ENCODE measurements at regions not wholly inside any gene's neighbourhood (a gene's known extent, or its start where the extent isn't known, plus 50 kb on each side); places are given as distances from the start of the nearest gene placed in this dataset.
A peak's percentile ranks its signal among the peaks of the same experiment; 100 is the strongest.

DNA sequence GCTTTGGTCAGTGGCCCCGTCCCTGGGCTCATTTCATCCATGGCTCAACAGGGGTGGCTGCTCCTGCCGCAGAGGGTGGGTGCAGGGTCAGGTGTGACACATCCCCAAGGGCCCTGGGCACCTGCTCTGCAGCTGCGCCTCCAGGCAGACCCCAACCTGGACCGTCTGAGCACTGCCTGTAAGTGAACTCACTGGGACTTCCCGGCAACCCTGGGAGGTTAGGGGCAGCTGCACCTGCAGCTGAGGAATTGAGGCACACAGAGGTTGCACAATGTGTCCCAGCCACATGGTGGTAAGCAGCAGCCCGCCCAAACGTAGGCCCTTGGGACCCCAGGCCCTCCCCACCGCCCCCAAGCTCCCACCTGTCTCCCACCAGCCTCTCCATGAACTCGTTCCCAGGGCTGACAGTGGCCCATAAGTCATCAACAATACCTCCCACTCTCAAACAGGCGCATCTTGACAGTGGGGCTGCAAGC is 55.1 kb downstream of the PLXNA1 start:
- H3K4me2 ChIP-seq (ENCODE audit: low read depth, low read length, poor library complexity, severe bottlenecking) = no peak overlapping the region

DNA sequence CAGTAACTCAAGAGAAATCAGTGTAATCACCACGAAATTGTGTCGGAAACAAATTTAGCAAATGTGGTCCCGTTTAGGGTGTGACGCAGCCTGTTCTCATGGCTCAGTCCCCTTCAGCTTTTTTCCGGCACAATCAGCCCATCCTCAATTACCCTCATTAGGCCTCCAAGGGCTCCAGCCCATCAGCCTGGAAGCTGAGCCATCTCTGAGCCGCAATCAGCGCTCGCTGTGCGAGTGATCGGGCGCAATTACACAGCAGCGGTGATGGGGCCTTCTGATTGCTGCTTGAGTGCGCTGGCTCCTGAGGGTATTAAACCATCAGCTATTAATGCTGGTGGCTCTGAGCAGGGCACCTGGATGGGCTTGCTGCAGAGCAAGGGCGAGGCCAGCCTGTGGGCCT is 55.6 kb downstream of the PLXNA1 start:
- no peaks in the 10 kb centered on the region for H3K9me3 ChIP-seq (ENCODE audit: low read length)
- no peaks in the 10 kb centered on the region for H3K36me3 ChIP-seq (ENCODE audit: insufficient read depth, low read length)
- no peak overlapping the region for H2AFZ ChIP-seq (ENCODE audit: low read length)
- DNase-seq = no peak
- no peaks in the 10 kb centered on the region for H3K9me2 ChIP-seq (replicated peaks; ENCODE audit: insufficient read depth, low read length)
- no peak overlapping the region for H3K4me2 ChIP-seq (ENCODE audit: low read depth, low read length, poor library complexity, severe bottlenecking)
- H4K20me1 ChIP-seq (ENCODE audit: insufficient read depth, low read depth, low read length) = no peaks in the 10 kb centered on the region
- H3K4me1 ChIP-seq (ENCODE audit: low read length) = peaks cover 11% of the 10 kb centered on the region
- H3K27ac ChIP-seq (ENCODE audit: low read length) = no peak overlapping the region
- no peaks in the 10 kb centered on the region for H3K27me3 ChIP-seq (ENCODE audit: low read length)
- H3K79me2 ChIP-seq (ENCODE audit: low read length) = no peaks in the 10 kb centered on the region
- no peak overlapping the region for H3K9ac ChIP-seq (ENCODE audit: low read length)
- no peak overlapping the region for H3K4me3 ChIP-seq (ENCODE audit: low read length)

More for the DNA sequence above, 55.1 kb downstream of the PLXNA1 start:
- no peak overlapping the region for H3K27ac ChIP-seq (ENCODE audit: low read length)
- no peaks in the 10 kb centered on the region for H3K9me3 ChIP-seq (ENCODE audit: low read length)
- no peaks in the 10 kb centered on the region for H4K20me1 ChIP-seq (ENCODE audit: insufficient read depth, low read depth, low read length)
- no peak overlapping the region for H2AFZ ChIP-seq (ENCODE audit: low read length)
- H3K9me2 ChIP-seq (replicated peaks; ENCODE audit: insufficient read depth, low read length) = no peaks in the 10 kb centered on the region
- no peak overlapping the region for H3K9ac ChIP-seq (ENCODE audit: low read length)
- peaks cover 16% of the 10 kb centered on the region for H3K4me1 ChIP-seq (ENCODE audit: low read length)
- H3K79me2 ChIP-seq (ENCODE audit: low read length) = no peaks in the 10 kb centered on the region
- H3K4me3 ChIP-seq (ENCODE audit: low read length) = no peak overlapping the region
- DNase-seq = no peak
- H3K27me3 ChIP-seq (ENCODE audit: low read length) = no peaks in the 10 kb centered on the region
- H3K36me3 ChIP-seq (ENCODE audit: insufficient read depth, low read length) = no peaks in the 10 kb centered on the region

DNA sequence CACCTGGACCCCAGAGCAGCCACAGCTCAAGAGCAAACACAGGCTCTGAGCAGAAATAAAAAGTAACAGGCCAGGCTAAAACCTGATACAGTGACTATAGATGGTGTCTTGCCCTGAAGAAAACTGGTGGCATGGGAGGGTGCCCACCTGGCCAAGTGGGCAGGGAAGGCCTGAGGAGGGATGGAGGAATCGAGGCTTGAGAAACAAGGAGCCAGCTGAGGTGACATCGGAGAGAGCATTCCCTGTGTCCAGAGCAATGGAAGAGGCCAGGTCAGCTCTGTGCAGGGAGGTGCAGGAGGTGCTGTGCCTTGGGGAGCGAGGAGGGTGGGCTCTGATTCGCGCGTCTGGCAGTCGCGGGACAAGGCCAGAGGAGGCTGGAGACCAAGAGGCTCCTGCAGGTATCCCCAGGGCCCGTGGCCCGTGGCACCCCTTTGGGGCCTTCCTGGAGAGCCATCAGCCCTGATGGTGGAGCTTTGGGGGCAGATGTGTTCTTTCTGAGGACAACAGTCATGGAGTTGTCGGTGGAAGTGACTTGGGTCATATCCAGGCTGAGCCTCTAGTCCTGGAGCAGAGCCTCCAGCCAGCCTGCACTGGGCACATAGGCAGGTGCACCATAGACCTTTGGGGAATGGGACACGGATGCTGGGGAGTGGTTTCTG is 56.1 kb downstream of the PLXNA1 start:
- H3K4me1 ChIP-seq (ENCODE audit: low read length) = peaks cover 8% of the 10 kb centered on the region
- no peaks in the 10 kb centered on the region for H3K27me3 ChIP-seq (ENCODE audit: low read length)
- no peaks in the 10 kb centered on the region for H3K9me3 ChIP-seq (ENCODE audit: low read length)
- no peaks in the 10 kb centered on the region for H4K20me1 ChIP-seq (ENCODE audit: insufficient read depth, low read depth, low read length)
- no peak overlapping the region for H3K9ac ChIP-seq (ENCODE audit: low read length)
- no peak for DNase-seq
- H3K4me3 ChIP-seq (ENCODE audit: low read length) = no peak overlapping the region
- no peaks in the 10 kb centered on the region for H3K79me2 ChIP-seq (ENCODE audit: low read length)
- H2AFZ ChIP-seq (ENCODE audit: low read length) = no peak overlapping the region
- no peaks in the 10 kb centered on the region for H3K9me2 ChIP-seq (replicated peaks; ENCODE audit: insufficient read depth, low read length)
- no peaks in the 10 kb centered on the region for H3K36me3 ChIP-seq (ENCODE audit: insufficient read depth, low read length)
- no peak overlapping the region for H3K27ac ChIP-seq (ENCODE audit: low read length)
- H3K4me2 ChIP-seq (ENCODE audit: low read depth, low read length, poor library complexity, severe bottlenecking) = no peak overlapping the region

DNA sequence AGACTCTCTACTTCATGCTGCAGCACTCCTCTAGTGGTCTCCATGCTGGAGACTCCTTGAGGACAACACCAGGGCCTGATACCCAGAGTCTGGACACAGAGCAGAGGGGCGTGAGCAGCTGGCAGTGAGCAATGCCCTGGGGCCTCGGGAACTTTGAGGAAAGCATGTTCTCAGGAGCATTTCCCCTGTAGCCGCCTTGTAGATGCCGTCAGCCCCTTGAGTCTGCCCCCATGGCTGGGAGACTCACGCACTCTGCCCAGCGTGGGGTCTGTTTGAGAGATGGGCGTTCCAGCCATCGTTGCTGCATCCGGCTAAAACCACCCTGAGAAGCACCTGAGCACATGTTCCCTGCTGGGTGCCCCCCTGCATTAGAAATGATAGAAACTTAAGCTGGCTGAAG is 56.8 kb downstream of the PLXNA1 start:
- Histone ChIP-seq H3K9me3 (ENCODE audit: low read length) (no peaks in the 10 kb centered on the region), H3K27me3 (ENCODE audit: low read length) (no peaks in the 10 kb centered on the region), H3K4me3 (ENCODE audit: low read length) (no peak overlapping the region), H3K4me2 (ENCODE audit: low read depth, low read length, poor library complexity, severe bottlenecking) (no peak overlapping the region), H3K79me2 (ENCODE audit: low read length) (no peaks in the 10 kb centered on the region), H3K9me2 (replicated peaks; ENCODE audit: insufficient read depth, low read length) (no peaks in the 10 kb centered on the region), H3K27ac (ENCODE audit: low read length) (no peak overlapping the region), H2AFZ (ENCODE audit: low read length) (no peak overlapping the region), H3K36me3 (ENCODE audit: insufficient read depth, low read length) (no peaks in the 10 kb centered on the region), H3K4me1 (ENCODE audit: low read length) (peaks cover 8% of the 10 kb centered on the region), H3K9ac (ENCODE audit: low read length) (no peak overlapping the region), H4K20me1 (ENCODE audit: insufficient read depth, low read depth, low read length) (no peaks in the 10 kb centered on the region)
- no peak for DNase-seq

DNA sequence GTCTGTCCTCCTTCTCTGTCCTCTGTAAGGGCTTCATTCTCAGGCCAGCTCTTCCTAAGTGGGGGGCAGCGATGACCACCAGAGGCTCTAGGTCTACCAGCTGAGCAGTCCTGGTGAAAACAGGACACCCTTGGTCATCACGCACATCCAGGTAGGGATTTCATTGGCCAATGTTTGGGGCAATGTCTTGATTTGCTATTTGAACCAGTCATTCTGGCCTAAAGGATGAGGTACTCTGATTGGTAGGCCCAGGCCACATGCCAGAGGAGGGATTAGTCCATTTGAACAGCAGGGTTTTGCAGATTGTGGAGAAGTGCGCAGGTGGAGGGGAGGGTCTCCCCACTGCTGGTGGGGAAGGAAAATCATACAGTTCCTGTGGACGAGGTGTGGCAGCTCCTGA is 57.3 kb downstream of the PLXNA1 start:
- H3K36me3 ChIP-seq (ENCODE audit: insufficient read depth, low read length) = no peaks in the 10 kb centered on the region
- DNase-seq = no peak
- no peak overlapping the region for H3K9ac ChIP-seq (ENCODE audit: low read length)
- peak overlapping the region; percentile 9 for H3K4me2 ChIP-seq (ENCODE audit: low read depth, low read length, poor library complexity, severe bottlenecking)
- no peaks in the 10 kb centered on the region for H3K27me3 ChIP-seq (ENCODE audit: low read length)
- H3K27ac ChIP-seq (ENCODE audit: low read length) = no peak overlapping the region
- peaks cover 8% of the 10 kb centered on the region for H3K4me1 ChIP-seq (ENCODE audit: low read length)
- no peak overlapping the region for H2AFZ ChIP-seq (ENCODE audit: low read length)
- H3K79me2 ChIP-seq (ENCODE audit: low read length) = no peaks in the 10 kb centered on the region
- H3K9me2 ChIP-seq (replicated peaks; ENCODE audit: insufficient read depth, low read length) = no peaks in the 10 kb centered on the region
- no peaks in the 10 kb centered on the region for H4K20me1 ChIP-seq (ENCODE audit: insufficient read depth, low read depth, low read length)
- no peak overlapping the region for H3K4me3 ChIP-seq (ENCODE audit: low read length)
- H3K9me3 ChIP-seq (ENCODE audit: low read length) = no peaks in the 10 kb centered on the region

DNA sequence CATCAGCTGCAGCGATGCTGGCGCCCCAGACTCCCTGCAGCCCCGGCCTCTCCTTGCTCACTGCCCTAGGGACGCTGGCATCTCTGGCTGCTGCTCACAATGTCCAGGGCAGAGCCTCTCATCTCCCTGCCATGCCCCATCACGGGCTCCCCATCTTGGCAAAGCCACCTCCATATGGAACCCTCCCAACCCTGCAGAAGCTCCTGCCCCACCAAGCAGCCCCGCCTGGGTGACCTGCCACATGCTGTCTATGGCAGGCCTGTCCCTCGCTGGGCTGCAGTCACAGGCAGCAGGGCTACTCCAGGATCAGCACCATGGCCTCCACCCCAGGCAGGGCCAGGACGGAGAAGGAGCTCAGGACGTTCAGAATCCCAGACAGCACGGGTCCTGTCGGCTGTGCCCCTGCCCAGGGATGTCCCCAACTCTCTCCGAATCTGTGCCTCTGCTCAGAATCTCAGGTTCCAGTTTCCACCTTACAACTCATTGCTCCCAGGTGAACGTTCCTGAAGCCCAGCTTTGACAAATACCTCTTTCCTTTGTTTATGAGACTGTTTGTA is 58.4 kb downstream of the PLXNA1 start:
- no peak for DNase-seq
- no peaks in the 10 kb centered on the region for H3K9me2 ChIP-seq (replicated peaks; ENCODE audit: insufficient read depth, low read length)

DNA sequence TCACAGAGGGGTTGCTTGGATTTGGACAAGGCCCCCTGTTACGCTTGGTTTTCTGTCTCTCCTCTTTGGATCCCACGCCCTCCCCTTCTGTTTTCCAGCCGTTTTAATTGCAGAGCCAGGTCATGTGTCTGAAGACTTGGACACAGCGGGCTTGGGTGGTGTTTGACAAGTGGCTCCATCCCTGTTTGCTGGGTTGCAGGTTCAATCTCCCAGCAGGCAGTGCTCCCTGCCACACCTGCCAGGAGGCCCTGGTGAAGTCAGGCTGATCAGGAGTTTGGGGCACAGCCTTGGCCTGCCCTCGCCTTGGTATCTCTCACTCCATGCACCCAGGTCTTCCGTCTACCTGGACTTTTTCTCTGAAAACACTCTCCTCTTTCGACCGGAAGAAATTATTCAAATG is 59.0 kb downstream of the PLXNA1 start:
- Histone ChIP-seq H3K4me2 (ENCODE audit: low read depth, low read length, poor library complexity, severe bottlenecking) (no peak overlapping the region), H2AFZ (ENCODE audit: low read length) (no peak overlapping the region), H3K27ac (ENCODE audit: low read length) (no peak overlapping the region), H3K9ac (ENCODE audit: low read length) (no peak overlapping the region), H3K4me1 (ENCODE audit: low read length) (peaks cover 8% of the 10 kb centered on the region), H3K79me2 (ENCODE audit: low read length) (no peaks in the 10 kb centered on the region), H3K36me3 (ENCODE audit: insufficient read depth, low read length) (no peaks in the 10 kb centered on the region), H3K27me3 (ENCODE audit: low read length) (no peaks in the 10 kb centered on the region), H3K9me3 (ENCODE audit: low read length) (no peaks in the 10 kb centered on the region), H4K20me1 (ENCODE audit: insufficient read depth, low read depth, low read length) (no peaks in the 10 kb centered on the region), H3K9me2 (replicated peaks; ENCODE audit: insufficient read depth, low read length) (no peaks in the 10 kb centered on the region), H3K4me3 (ENCODE audit: low read length) (no peak overlapping the region)
- DNase-seq = no peak

More for the DNA sequence above, 58.4 kb downstream of the PLXNA1 start:
- H3K9me3 ChIP-seq (ENCODE audit: low read length) = no peaks in the 10 kb centered on the region
- H3K36me3 ChIP-seq (ENCODE audit: insufficient read depth, low read length) = no peaks in the 10 kb centered on the region
- H3K79me2 ChIP-seq (ENCODE audit: low read length) = no peaks in the 10 kb centered on the region
- no peaks in the 10 kb centered on the region for H3K27me3 ChIP-seq (ENCODE audit: low read length)
- H3K4me2 ChIP-seq (ENCODE audit: low read depth, low read length, poor library complexity, severe bottlenecking) = no peak overlapping the region
- no peak overlapping the region for H3K4me3 ChIP-seq (ENCODE audit: low read length)
- no peak overlapping the region for H2AFZ ChIP-seq (ENCODE audit: low read length)
- H3K4me1 ChIP-seq (ENCODE audit: low read length) = peaks cover 8% of the 10 kb centered on the region
- no peaks in the 10 kb centered on the region for H4K20me1 ChIP-seq (ENCODE audit: insufficient read depth, low read depth, low read length)
- H3K9ac ChIP-seq (ENCODE audit: low read length) = no peak overlapping the region
- no peak overlapping the region for H3K27ac ChIP-seq (ENCODE audit: low read length)

DNA sequence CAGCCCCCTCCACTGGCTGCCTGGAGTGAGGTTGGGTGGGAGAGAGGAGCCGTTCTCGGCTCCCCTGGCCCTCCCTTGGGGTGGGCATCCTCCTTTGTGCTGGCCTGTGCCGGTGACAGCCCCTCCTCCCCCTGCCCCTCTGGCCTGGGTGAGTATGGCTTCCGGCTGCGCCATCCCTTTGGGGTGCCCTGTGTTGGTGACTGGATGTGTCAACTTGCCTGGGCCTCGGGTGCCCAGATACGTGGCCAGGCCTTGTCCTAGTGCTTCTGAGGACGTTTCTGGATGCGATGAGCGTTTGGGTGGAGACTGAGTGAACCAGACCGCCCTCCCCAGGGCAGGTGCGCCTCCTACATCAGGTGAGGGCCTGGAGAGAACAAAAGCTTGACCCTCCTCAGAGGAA is 59.7 kb downstream of the PLXNA1 start:
- Histone ChIP-seq H3K36me3 (ENCODE audit: insufficient read depth, low read length) (no peaks in the 10 kb centered on the region), H2AFZ (ENCODE audit: low read length) (no peak overlapping the region), H3K9me3 (ENCODE audit: low read length) (no peaks in the 10 kb centered on the region), H4K20me1 (ENCODE audit: insufficient read depth, low read depth, low read length) (no peaks in the 10 kb centered on the region), H3K4me1 (ENCODE audit: low read length) (peaks cover 8% of the 10 kb centered on the region), H3K4me2 (ENCODE audit: low read depth, low read length, poor library complexity, severe bottlenecking) (no peak overlapping the region), H3K79me2 (ENCODE audit: low read length) (no peaks in the 10 kb centered on the region), H3K27ac (ENCODE audit: low read length) (no peak overlapping the region), H3K9ac (ENCODE audit: low read length) (no peak overlapping the region), H3K27me3 (ENCODE audit: low read length) (no peaks in the 10 kb centered on the region), H3K4me3 (ENCODE audit: low read length) (no peak overlapping the region), H3K9me2 (replicated peaks; ENCODE audit: insufficient read depth, low read length) (no peaks in the 10 kb centered on the region)
- no peak for DNase-seq

Data from Karpas-422 (cell line).